Urinary bladder (tissue), 3 donors: ENCODE measurements at regions not wholly inside any gene's neighbourhood (a gene's known extent, or its start where the extent isn't known, plus 50 kb on each side); places are given as distances from the start of the nearest gene placed in this dataset.

Experiments used
- DNase-seq: peaks from one replicate; pipeline ENCODE4 v3.0.0-alpha.2; 2015; ENCODE audit errors: extremely low spot score
- H3K27ac ChIP-seq: one replicate; pipeline ENCODE4 v1.5.1; 2013; ENCODE audit warnings: low read depth, mild to moderate bottlenecking, moderate library complexity
- H3K36me3 ChIP-seq: one replicate; pipeline ENCODE4 v1.6.1; 2013; ENCODE audit warnings: mild to moderate bottlenecking, moderate library complexity; ENCODE audit not compliant: insufficient read depth
- H3K4me1 ChIP-seq: one replicate; pipeline ENCODE4 v1.6.1; 2013; ENCODE audit warnings: mild to moderate bottlenecking, moderate library complexity; ENCODE audit not compliant: insufficient read depth
- H3K4me3 ChIP-seq: one replicate; pipeline ENCODE4 v1.5.1; 2013; ENCODE audit warnings: low read depth, low read length
- WGBS: extraction: QIAGEN DNeasy Blood & Tissue Kit; methylation state at CpG from one replicate; pipeline ENCODE4 v1.1.7; 2013; 5-methylcytosine and 5-hydroxymethylcytosine counted together
- donor health status: healthy with polysubstance abuse.
- donor health status: healthy.

- DNase-seq, result no peak
- no peaks in the 10 kb centered on the region for H3K4me1 ChIP-seq
- H3K27ac ChIP-seq, result peak overlapping the region; percentile 49
- no peak overlapping the region for H3K4me3 ChIP-seq
- 68% methylated on average over 2 of the region's 2 CpGs for WGBS
- no peaks in the 10 kb centered on the region for H3K36me3 ChIP-seq
Observed at GRCh38 chr6:47146431-47147174, 104.5 kb upstream of the ADGRF1 start.

GRCh38 chr6:47145212-47145611, 103.1 kb upstream of the ADGRF1 start:
- no peaks in the 10 kb centered on the region for H3K36me3 ChIP-seq
- no peak for DNase-seq
- no peak overlapping the region for H3K4me3 ChIP-seq
- H3K4me1 ChIP-seq, result no peaks in the 10 kb centered on the region
- H3K27ac ChIP-seq, result no peak overlapping the region

- no peak for DNase-seq
- Histone ChIP-seq H3K27ac (no peak overlapping the region), H3K4me1 (no peaks in the 10 kb centered on the region), H3K4me3 (no peak overlapping the region), H3K36me3 (no peaks in the 10 kb centered on the region)
- WGBS, result 56% methylated on average over 4 of the region's 4 CpGs
Observed at GRCh38 chr6:47144306-47144705, 102.2 kb upstream of the ADGRF1 start.

- Histone ChIP-seq H3K36me3 (no peaks in the 10 kb centered on the region), H3K4me3 (no peak overlapping the region), H3K27ac (no peak overlapping the region), H3K4me1 (no peaks in the 10 kb centered on the region)
- 81% methylated on average over 2 of the region's 2 CpGs for WGBS
- DNase-seq, result no peak
Observed at GRCh38 chr6:47141963-47142362, 99.8 kb upstream of the ADGRF1 start.

- no peak overlapping the region for H3K27ac ChIP-seq
- H3K4me1 ChIP-seq, result no peaks in the 10 kb centered on the region
- H3K36me3 ChIP-seq, result no peaks in the 10 kb centered on the region
- H3K4me3 ChIP-seq, result no peak overlapping the region
- WGBS, result 95% methylated on average over 3 of the region's 3 CpGs
- DNase-seq, result no peak
Observed at GRCh38 chr6:47141171-47141570, 99.0 kb upstream of the ADGRF1 start.

GRCh38 chr6:47138046-47138445, 95.9 kb upstream of the ADGRF1 start:
- no peak overlapping the region for H3K27ac ChIP-seq
- no peak for DNase-seq
- H3K4me1 ChIP-seq, result no peaks in the 10 kb centered on the region
- H3K36me3 ChIP-seq, result no peaks in the 10 kb centered on the region
- no peak overlapping the region for H3K4me3 ChIP-seq
- 74% methylated on average over 6 of the region's 6 CpGs for whole genome bisulfite sequencing

GRCh38 chr6:47137073-47137472, 94.9 kb upstream of the ADGRF1 start:
- no peak overlapping the region for H3K4me3 ChIP-seq
- H3K36me3 ChIP-seq, result no peaks in the 10 kb centered on the region
- H3K27ac ChIP-seq, result no peak overlapping the region
- no peaks in the 10 kb centered on the region for H3K4me1 ChIP-seq
- no peak for DNase-seq

GRCh38 chr6:47135772-47136171, 93.6 kb upstream of the ADGRF1 start:
- no peak for DNase-seq
- Histone ChIP-seq H3K36me3 (no peaks in the 10 kb centered on the region), H3K4me3 (no peak overlapping the region), H3K27ac (peak overlapping the region; percentile 5), H3K4me1 (no peaks in the 10 kb centered on the region)
- 77% methylated on average over 3 of the region's 3 CpGs for WGBS

- no peak overlapping the region for H3K4me3 ChIP-seq
- 30% methylated on average over 6 of the region's 6 CpGs for WGBS
- H3K36me3 ChIP-seq, result no peaks in the 10 kb centered on the region
- DNase-seq, result peak; percentile 43
- no peak overlapping the region for H3K27ac ChIP-seq
- H3K4me1 ChIP-seq, result no peaks in the 10 kb centered on the region
Observed at GRCh38 chr6:47134476-47135189, 92.5 kb upstream of the ADGRF1 start.

GRCh38 chr6:47133230-47134000, 91.3 kb upstream of the ADGRF1 start:
- H3K27ac ChIP-seq, result no peak overlapping the region
- 88% methylated on average over 13 of the region's 13 CpGs for WGBS
- DNase-seq, result no peak
- H3K4me1 ChIP-seq, result no peaks in the 10 kb centered on the region
- no peak overlapping the region for H3K4me3 ChIP-seq
- H3K36me3 ChIP-seq, result no peaks in the 10 kb centered on the region

GRCh38 chr6:47132724-47133123, 90.6 kb upstream of the ADGRF1 start:
- no peaks in the 10 kb centered on the region for H3K4me1 ChIP-seq
- H3K36me3 ChIP-seq, result no peaks in the 10 kb centered on the region
- 47% methylated on average over 1 of the region's 1 CpG for WGBS
- no peak overlapping the region for H3K27ac ChIP-seq
- H3K4me3 ChIP-seq, result no peak overlapping the region
- DNase-seq, result no peak

GRCh38 chr6:47131773-47132172, 89.6 kb upstream of the ADGRF1 start:
- Histone ChIP-seq H3K27ac (no peak overlapping the region), H3K4me3 (no peak overlapping the region), H3K36me3 (no peaks in the 10 kb centered on the region), H3K4me1 (no peaks in the 10 kb centered on the region)
- no peak for DNase-seq
- 95% methylated on average over 2 of the region's 2 CpGs for WGBS

GRCh38 chr6:47130086-47130485, 88.0 kb upstream of the ADGRF1 start:
- Histone ChIP-seq H3K36me3 (no peaks in the 10 kb centered on the region), H3K27ac (no peak overlapping the region), H3K4me1 (no peaks in the 10 kb centered on the region), H3K4me3 (no peak overlapping the region)
- 24% methylated on average over 3 of the region's 3 CpGs for WGBS
- DNase-seq, result no peak

- WGBS, result 91% methylated on average over 1 of the region's 1 CpG
- H3K4me1 ChIP-seq, result no peaks in the 10 kb centered on the region
- H3K4me3 ChIP-seq, result no peak overlapping the region
- no peaks in the 10 kb centered on the region for H3K36me3 ChIP-seq
- H3K27ac ChIP-seq, result no peak overlapping the region
- DNase-seq, result no peak
Observed at GRCh38 chr6:47129129-47129528, 87.0 kb upstream of the ADGRF1 start.
